ENCODE measurements at regions not wholly inside any gene's neighbourhood (a gene's known extent, or its start where the extent isn't known, plus 50 kb on each side); places are given as distances from the start of the nearest gene placed in this dataset.

- TF ChIP-seq, protein P1, sequence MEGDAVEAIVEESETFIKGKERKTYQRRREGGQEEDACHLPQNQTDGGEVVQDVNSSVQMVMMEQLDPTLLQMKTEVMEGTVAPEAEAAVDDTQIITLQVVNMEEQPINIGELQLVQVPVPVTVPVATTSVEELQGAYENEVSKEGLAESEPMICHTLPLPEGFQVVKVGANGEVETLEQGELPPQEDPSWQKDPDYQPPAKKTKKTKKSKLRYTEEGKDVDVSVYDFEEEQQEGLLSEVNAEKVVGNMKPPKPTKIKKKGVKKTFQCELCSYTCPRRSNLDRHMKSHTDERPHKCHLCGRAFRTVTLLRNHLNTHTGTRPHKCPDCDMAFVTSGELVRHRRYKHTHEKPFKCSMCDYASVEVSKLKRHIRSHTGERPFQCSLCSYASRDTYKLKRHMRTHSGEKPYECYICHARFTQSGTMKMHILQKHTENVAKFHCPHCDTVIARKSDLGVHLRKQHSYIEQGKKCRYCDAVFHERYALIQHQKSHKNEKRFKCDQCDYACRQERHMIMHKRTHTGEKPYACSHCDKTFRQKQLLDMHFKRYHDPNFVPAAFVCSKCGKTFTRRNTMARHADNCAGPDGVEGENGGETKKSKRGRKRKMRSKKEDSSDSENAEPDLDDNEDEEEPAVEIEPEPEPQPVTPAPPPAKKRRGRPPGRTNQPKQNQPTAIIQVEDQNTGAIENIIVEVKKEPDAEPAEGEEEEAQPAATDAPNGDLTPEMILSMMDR (IDR thresholded peaks at IDR 0.05): no peak
- no peak for TF ChIP-seq POLR2A (IDR thresholded peaks at IDR 0.05)
Measured at GRCh38 chr20:16863303-16863702, 115.1 kb downstream of the OTOR start.
